SK-N-SH (cell line): ENCODE measurements at regions not wholly inside any gene's neighbourhood (a gene's known extent, or its start where the extent isn't known, plus 50 kb on each side); places are given as distances from the start of the nearest gene placed in this dataset.

ENCODE experiments used
- EP300 ChIP-seq, 2 experiments: IDR thresholded peaks; 2 replicates each; pipeline versions ENCODE4 v1.4.0 to v1.6.1; 2012; ENCODE audit warnings: borderline replicate concordance in 1 of 2, low read depth in 1 of 2, low read length in 1 of 2
- POLR2AphosphoS5 ChIP-seq: IDR thresholded peaks from 2 replicates; pipeline ENCODE4 v1.6.1; 2012; ENCODE audit warnings: low read depth, low read length
- TF ChIP-seq, protein P1 (sequence below): fragments of 200-600 bp; sonication (generic); IDR thresholded peaks from 2 replicates; pipeline ENCODE4 v1.6.1; 2017; ENCODE audit warnings: antibody characterized with exemption, mild to moderate bottlenecking, moderate library complexity
- TF ChIP-seq, protein P2 (sequence below): IDR thresholded peaks from 2 replicates; pipeline ENCODE4 v1.6.1; 2012; ENCODE audit warnings: mild to moderate bottlenecking, low read depth, low read length, moderate library complexity

DNA sequence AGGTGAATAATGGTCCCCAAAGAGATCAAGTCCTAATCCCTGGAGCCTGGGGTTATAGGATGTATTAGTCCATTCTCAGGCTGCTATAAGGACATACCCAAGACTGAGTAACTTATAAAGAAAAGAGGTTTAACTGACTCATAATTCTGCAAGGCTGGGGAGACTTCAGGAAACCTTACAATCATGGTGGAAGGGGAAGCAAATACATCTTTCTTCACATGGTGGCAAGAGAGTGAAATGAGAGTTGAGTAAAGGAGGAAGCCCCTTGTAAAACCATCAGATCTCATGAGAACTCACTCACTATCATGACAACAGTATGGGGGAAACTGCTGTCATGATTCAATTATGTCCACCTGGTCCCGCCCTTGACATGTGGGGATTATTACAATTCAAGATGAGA, 142.9 kb upstream of the ANKRD28 start:
- TF ChIP-seq POLR2AphosphoS5 (no peak), EP300 (IDR thresholded peaks at IDR 0.05; ENCODE audit: borderline replicate concordance in 1 of 2, low read depth in 1 of 2, low read length in 1 of 2) (no peak)
- TF ChIP-seq, protein P1, sequence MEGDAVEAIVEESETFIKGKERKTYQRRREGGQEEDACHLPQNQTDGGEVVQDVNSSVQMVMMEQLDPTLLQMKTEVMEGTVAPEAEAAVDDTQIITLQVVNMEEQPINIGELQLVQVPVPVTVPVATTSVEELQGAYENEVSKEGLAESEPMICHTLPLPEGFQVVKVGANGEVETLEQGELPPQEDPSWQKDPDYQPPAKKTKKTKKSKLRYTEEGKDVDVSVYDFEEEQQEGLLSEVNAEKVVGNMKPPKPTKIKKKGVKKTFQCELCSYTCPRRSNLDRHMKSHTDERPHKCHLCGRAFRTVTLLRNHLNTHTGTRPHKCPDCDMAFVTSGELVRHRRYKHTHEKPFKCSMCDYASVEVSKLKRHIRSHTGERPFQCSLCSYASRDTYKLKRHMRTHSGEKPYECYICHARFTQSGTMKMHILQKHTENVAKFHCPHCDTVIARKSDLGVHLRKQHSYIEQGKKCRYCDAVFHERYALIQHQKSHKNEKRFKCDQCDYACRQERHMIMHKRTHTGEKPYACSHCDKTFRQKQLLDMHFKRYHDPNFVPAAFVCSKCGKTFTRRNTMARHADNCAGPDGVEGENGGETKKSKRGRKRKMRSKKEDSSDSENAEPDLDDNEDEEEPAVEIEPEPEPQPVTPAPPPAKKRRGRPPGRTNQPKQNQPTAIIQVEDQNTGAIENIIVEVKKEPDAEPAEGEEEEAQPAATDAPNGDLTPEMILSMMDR = no peak
- TF ChIP-seq, protein P2, sequence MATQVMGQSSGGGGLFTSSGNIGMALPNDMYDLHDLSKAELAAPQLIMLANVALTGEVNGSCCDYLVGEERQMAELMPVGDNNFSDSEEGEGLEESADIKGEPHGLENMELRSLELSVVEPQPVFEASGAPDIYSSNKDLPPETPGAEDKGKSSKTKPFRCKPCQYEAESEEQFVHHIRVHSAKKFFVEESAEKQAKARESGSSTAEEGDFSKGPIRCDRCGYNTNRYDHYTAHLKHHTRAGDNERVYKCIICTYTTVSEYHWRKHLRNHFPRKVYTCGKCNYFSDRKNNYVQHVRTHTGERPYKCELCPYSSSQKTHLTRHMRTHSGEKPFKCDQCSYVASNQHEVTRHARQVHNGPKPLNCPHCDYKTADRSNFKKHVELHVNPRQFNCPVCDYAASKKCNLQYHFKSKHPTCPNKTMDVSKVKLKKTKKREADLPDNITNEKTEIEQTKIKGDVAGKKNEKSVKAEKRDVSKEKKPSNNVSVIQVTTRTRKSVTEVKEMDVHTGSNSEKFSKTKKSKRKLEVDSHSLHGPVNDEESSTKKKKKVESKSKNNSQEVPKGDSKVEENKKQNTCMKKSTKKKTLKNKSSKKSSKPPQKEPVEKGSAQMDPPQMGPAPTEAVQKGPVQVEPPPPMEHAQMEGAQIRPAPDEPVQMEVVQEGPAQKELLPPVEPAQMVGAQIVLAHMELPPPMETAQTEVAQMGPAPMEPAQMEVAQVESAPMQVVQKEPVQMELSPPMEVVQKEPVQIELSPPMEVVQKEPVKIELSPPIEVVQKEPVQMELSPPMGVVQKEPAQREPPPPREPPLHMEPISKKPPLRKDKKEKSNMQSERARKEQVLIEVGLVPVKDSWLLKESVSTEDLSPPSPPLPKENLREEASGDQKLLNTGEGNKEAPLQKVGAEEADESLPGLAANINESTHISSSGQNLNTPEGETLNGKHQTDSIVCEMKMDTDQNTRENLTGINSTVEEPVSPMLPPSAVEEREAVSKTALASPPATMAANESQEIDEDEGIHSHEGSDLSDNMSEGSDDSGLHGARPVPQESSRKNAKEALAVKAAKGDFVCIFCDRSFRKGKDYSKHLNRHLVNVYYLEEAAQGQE = no peak
